Endothelial cell of umbilical vein (primary cell): ENCODE measurements at regions not wholly inside any gene's neighbourhood (a gene's known extent, or its start where the extent isn't known, plus 50 kb on each side); places are given as distances from the start of the nearest gene placed in this dataset.

Experiments
- CTCF ChIP-seq, 2 donors: IDR thresholded peaks; 1 replicate in 1 of 2; 2 replicates in 1 of 2; pipeline ENCODE4 v1.5.1; 2011; ENCODE audit warnings: low read length in 2 of 2, mild to moderate bottlenecking in 2 of 2, moderate library complexity in 2 of 2, control low read depth in 1 of 2, inconsistent platforms in 1 of 2, low read depth in 1 of 2; ENCODE audit not compliant: insufficient read depth in 1 of 2; ENCODE audit errors: extremely low read depth in 1 of 2
- EZH2 ChIP-seq: IDR thresholded peaks from 2 replicates; pipeline ENCODE4 v1.6.1; 2012; ENCODE audit warnings: borderline replicate concordance, low read depth, mild to moderate bottlenecking, moderate library complexity, low read length, inconsistent platforms; ENCODE audit not compliant: severe bottlenecking
- POLR2A ChIP-seq: IDR thresholded peaks from 2 replicates; pipeline ENCODE4 v1.6.1; 2012; ENCODE audit warnings: low read depth, mild to moderate bottlenecking, control low read depth, low read length
- POLR2AphosphoS5 ChIP-seq: IDR thresholded peaks from 2 replicates; pipeline ENCODE4 v1.6.1; 2012; ENCODE audit warnings: low read depth, mild to moderate bottlenecking, control low read depth, low read length, moderate library complexity; ENCODE audit not compliant: insufficient read depth
- TF ChIP-seq, protein P1 (sequence below): IDR thresholded peaks from 2 replicates; pipeline ENCODE4 v1.6.1; 2011; ENCODE audit not compliant: insufficient read depth, insufficient read length

DNA sequence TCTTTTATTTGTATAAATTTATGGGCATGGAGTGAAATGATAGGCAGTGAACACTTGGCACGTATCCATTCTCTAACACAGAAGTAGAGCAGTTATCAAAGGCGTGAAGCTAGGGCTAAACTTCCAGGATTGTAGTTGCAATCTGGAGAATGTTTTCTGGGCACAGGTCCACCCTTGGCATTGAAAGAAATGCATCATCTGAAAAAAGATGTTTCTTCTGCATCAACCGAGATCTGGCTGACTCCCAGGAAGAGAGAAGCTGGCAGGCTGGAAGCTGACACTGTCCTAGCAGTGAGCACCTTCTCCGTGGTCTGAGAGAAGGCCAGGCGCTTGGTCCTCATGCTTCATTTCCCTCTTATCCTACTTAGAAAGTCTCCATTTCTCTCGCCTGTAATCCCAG is 600.0 kb downstream of the BRD1 start:
- TF ChIP-seq POLR2A = no peak
- TF ChIP-seq CTCF (IDR thresholded peaks at IDR 0.05; ENCODE audit: extremely low read depth in 1 of 2, insufficient read depth in 1 of 2, low read depth in 1 of 2, low read length in 2 of 2) = no peak
- TF ChIP-seq POLR2AphosphoS5 = no peak
- TF ChIP-seq, protein P1, sequence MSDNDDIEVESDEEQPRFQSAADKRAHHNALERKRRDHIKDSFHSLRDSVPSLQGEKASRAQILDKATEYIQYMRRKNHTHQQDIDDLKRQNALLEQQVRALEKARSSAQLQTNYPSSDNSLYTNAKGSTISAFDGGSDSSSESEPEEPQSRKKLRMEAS = no peak
- TF ChIP-seq EZH2 = no peak
